ENCODE measurements at regions not wholly inside any gene's neighbourhood (a gene's known extent, or its start where the extent isn't known, plus 50 kb on each side); places are given as distances from the start of the nearest gene placed in this dataset.

DNA sequence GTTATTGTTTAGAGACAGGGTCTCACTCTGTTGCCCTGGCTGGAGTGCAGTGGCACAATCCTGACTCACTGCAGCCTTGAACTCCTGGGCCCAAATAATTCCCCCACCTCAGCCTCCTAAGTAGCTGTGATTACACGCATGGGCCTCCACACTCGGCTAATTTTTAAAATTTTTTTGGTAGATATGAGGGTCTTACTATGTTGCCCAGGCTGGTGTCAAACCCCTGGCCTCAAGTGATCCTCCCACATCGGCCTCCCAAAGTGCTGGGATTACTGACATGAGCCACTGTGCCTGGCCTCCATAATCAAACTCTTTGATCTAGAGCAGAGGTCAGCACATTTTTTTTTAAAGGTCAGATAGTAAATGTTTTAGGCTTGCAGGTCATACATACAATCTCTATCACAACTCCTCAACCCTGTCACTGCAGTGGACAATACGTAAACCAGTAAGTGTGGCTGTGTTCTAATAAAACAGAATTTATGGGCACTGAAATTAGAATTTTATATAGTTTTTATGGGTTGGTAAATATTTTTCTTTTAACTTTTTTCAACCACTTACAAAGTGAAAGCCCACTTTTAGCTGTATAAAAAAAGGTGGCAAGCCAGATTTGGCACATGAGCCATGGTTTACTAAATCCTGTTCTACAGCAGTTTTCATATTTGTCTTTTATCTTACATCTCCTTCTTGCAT lies 105.1 kb upstream of the RAPGEF2 start:
- no peak for TF ChIP-seq CTCF (IDR thresholded peaks at IDR 0.05)
- no peak for TF ChIP-seq EZH2 (IDR thresholded peaks at IDR 0.05; ENCODE audit: borderline replicate concordance, insufficient read depth, low read depth, low read length, poor library complexity, severe bottlenecking)

Measured in B cell (primary cell).